H54 (cell line): ENCODE measurements at regions not wholly inside any gene's neighbourhood (a gene's known extent, or its start where the extent isn't known, plus 50 kb on each side); places are given as distances from the start of the nearest gene placed in this dataset.

Source experiments
- DNase-seq: peaks from one replicate; pipeline ENCODE4 v3.0.0; 2011; ENCODE audit warnings: low spot score, mixed read lengths; ENCODE audit not compliant: insufficient read length
- FAIRE-seq: peaks from 3 replicates; lab custom pipeline; 2011; peaks lifted over from hg19 to GRCh38; lab: Jason Lieb, UNC
- POLR2A ChIP-seq: IDR thresholded peaks from 2 replicates; pipeline ENCODE4 v1.6.1; 2011; ENCODE audit warnings: low read depth, mild to moderate bottlenecking, low read length

- no peak for DNase-seq
- TF ChIP-seq POLR2A = no peak
- no peak for FAIRE-seq
Observed at GRCh38 chr6:26149240-26149639, 62.0 kb downstream of the HFE start.

DNA sequence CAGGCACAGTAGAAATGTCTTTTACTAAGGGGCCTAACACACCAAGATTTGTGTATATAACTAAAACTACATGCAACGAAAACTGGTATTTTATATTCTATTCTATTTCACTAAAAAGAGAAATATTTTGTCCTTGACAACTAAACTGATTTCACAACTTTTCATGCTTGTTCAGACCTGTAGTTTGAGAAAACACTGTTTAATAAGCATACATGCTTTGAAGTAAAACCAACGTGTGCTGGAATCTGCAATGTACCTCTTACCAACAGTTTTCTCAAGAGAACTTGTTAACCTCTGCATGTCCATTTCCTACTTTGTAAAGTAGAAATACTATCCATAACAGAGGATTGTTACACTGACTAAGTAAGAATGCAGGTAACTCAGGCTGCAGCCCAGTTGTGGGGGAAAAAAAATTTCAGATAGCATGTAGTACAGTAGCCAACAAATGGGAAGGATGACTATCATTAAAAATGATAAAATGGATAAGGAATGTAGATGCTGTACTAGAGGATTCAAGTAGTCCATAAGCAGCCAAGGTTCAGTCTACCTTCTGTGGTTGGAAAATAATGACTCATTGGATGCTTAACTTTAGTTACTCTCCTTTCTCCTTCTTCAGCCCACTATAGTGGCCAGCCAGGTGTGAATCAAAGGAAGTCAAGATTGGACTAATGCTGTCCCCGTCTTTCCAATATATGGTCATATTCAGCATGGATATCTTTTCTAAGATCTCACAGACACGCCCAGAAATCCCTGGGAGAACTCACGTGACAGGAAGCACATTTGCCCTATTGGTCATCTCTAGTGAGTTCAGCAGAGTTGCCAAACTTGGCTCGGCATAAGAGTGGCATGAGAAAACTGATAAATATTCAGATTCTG is 65.2 kb downstream of the HFE start:
- DNase-seq (no peak), FAIRE-seq (peak; percentile 36)
- no peak for TF ChIP-seq POLR2A

- TF ChIP-seq POLR2A = no peak
- FAIRE-seq (no peak), DNase-seq (no peak)
Observed at GRCh38 chr6:26155061-26155930, 68.1 kb downstream of the HFE start.

- FAIRE-seq (peak; percentile 66), DNase-seq (peak; percentile 68)
- peak; percentile 99 for TF ChIP-seq POLR2A
Observed at GRCh38 chr6:26156105-26156849, 69.0 kb downstream of the HFE start.

DNA sequence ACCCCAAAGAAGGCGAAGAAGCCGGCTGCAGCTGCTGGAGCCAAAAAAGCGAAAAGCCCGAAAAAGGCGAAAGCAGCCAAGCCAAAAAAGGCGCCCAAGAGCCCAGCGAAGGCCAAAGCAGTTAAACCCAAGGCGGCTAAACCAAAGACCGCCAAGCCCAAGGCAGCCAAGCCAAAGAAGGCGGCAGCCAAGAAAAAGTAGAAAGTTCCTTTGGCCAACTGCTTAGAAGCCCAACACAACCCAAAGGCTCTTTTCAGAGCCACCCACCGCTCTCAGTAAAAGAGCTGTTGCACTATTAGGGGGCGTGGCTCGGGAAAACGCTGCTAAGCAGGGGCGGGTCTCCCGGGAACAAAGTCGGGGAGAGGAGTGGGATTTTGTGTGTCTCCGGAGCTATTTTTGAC is 69.6 kb downstream of the HFE start:
- DNase-seq (no peak), FAIRE-seq (no peak)
- TF ChIP-seq POLR2A = no peak

- FAIRE-seq (peak; percentile 87), DNase-seq (peak; percentile 59)
- peak; percentile 75 for TF ChIP-seq POLR2A
Observed at GRCh38 chr6:26157251-26158075, 70.2 kb downstream of the HFE start.

DNA sequence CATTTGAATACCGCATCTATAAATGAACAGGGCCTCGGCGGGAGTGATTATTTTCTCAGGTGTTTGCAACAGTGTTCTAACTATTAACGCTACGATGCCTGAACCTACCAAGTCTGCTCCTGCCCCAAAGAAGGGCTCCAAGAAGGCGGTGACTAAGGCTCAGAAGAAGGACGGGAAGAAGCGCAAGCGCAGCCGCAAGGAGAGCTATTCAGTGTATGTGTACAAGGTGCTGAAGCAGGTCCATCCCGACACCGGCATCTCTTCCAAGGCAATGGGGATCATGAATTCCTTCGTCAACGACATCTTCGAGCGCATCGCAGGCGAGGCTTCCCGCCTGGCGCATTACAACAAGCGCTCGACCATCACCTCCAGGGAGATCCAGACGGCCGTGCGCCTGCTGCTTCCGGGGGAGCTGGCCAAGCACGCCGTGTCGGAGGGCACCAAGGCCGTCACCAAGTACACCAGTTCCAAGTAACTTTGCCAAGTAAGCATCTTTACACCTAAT is 70.9 kb downstream of the HFE start:
- FAIRE-seq (no peak), DNase-seq (no peak)
- peak; percentile 83 for TF ChIP-seq POLR2A

DNA sequence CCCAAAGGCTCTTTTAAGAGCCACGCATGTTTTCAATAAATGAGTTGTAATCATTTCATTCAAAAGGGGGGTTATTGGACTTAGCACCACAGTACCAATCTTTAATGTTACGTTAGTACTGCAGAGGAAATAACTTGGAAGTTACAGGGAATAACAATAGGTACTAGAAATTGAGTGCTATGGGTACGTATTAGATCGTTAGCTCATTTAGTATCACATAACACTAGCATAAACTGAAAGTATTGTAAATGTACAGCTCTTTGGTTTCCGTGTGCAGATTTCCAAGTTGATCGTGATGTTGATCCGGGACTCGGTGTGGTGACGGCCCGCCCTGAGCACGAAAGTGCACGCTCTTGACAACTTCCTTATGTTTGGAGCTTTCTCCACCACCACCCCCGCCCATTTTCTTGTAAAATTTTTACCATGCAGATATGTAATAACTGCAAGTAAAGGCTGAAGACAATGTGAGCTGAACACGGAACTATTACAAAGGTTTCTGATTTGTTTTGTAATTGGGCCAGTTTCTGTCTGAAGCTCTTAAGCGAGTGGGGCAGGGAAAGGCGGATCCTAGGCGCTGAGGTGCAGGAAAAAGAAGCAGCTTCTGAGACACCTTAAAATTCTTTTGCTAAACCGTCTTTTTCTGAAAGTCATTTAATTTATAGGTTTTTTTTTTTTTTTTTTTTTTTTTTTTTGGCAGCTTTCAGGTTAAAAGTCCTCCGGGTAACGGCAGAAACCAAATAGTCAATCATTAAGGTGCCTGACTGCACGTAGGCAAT is 71.5 kb downstream of the HFE start:
- TF ChIP-seq POLR2A = peak; percentile 63
- no peak for DNase-seq
- no peak for FAIRE-seq

DNA sequence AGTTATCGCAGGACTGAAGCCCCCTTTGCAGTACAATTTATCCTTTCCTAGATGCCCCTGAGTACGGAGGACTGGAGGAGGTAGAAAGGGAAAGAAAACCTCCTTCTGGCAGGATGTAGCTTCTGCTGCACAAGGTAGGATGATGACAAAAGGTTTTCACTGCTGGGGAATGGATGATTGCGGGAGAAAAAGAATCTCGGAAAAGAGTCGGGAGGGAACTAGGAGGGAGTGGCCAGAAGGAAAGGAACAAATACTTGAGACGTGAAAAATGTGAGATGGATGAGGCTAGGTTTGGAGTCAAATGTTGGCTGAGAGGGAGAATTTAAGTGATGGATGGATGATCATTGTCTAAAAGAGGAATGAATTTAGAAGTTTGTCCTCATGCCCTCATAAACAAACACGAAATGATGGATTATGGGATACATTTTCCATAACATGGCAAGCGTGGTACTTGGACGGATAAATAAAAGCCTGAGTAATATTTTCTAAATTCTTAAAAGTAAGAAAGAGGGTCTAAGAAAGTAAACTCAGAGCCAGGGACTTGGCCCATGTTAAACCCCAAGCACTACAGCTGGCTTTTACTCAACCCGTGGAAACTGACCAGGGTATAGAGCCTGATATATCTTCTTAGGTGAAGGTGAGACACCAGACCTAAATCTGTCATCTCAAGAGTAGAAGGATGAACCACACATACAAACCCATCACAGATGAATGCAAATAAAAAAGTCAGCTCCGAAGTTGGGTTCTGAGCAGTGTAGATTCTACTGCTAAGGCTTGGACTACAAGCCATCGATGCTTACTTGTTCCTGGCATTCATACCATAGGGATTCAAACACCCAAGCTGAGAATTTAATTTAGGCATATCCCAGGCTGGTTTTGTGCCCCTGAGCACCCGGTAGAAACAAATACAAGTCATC is 72.4 kb downstream of the HFE start:
- peak; percentile 28; the same call in 1 of the 2 replicates for TF ChIP-seq POLR2A
- FAIRE-seq (no peak), DNase-seq (no peak)

DNA sequence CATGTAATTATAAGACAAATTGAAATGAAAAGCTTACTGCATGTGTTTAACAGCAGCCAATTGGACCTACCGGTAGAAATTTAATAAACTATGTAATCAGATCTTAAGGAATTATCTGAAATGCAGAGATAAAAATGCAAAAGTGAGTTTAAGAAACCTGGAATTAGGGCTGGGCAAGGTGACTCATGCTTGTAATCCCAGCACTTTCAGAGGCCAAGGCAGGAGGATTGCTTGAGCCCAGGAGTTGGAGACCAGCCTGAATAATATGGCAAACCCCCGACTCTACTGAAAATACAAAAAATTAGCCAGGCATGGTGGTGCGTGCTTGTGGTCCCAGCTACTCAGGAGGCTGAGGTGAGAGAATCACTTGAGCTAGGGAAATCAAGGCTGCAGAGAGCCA is 74.1 kb downstream of the HFE start:
- no peak for FAIRE-seq
- no peak for DNase-seq
- no peak for TF ChIP-seq POLR2A

- FAIRE-seq (no peak), DNase-seq (no peak)
- TF ChIP-seq POLR2A = no peak
Observed at GRCh38 chr6:26162399-26162798, 75.2 kb downstream of the HFE start.
